ENCODE measurements at regions not wholly inside any gene's neighbourhood (a gene's known extent, or its start where the extent isn't known, plus 50 kb on each side); places are given as distances from the start of the nearest gene placed in this dataset.

GRCh38 chr2:57141269-57141668 is 905.3 kb upstream of the VRK2 start:
- no peak for DNase-seq (ENCODE audit: low read depth)
- TF ChIP-seq CTCF (IDR thresholded peaks at IDR 0.05; ENCODE audit: control insufficient read depth, extremely low read depth, insufficient read depth), result no peak
- H3K4me3 ChIP-seq (ENCODE audit: low read depth, low read length), result no peak overlapping the region

- no peak for TF ChIP-seq CTCF (IDR thresholded peaks at IDR 0.05; ENCODE audit: control insufficient read depth, extremely low read depth, insufficient read depth)
- DNase-seq (ENCODE audit: low read depth), result no peak
Observed at GRCh38 chr2:57146951-57147350, 899.7 kb upstream of the VRK2 start.

GRCh38 chr2:57156231-57156924 is 890.2 kb upstream of the VRK2 start:
- no peak for TF ChIP-seq CTCF (IDR thresholded peaks at IDR 0.05; ENCODE audit: control insufficient read depth, extremely low read depth, insufficient read depth)
- H3K4me3 ChIP-seq (ENCODE audit: low read depth, low read length), result no peak overlapping the region
- no peak for DNase-seq (ENCODE audit: low read depth)

More at GRCh38 chr2:57146951-57147350, 899.7 kb upstream of the VRK2 start:
- H3K4me3 ChIP-seq (ENCODE audit: low read depth, low read length), result no peak overlapping the region

- DNase-seq (ENCODE audit: low read depth), result peak; percentile 32
- no peak for TF ChIP-seq CTCF (IDR thresholded peaks at IDR 0.05; ENCODE audit: control insufficient read depth, extremely low read depth, insufficient read depth)
Observed at GRCh38 chr2:57160976-57161375, 885.6 kb upstream of the VRK2 start.

GRCh38 chr2:57177176-57177575 is 869.4 kb upstream of the VRK2 start:
- DNase-seq (ENCODE audit: low read depth), result no peak
- no peak for TF ChIP-seq CTCF (IDR thresholded peaks at IDR 0.05; ENCODE audit: control insufficient read depth, extremely low read depth, insufficient read depth)
- H3K4me3 ChIP-seq (ENCODE audit: low read depth, low read length), result no peak overlapping the region

More at GRCh38 chr2:57160976-57161375, 885.6 kb upstream of the VRK2 start:
- H3K4me3 ChIP-seq (ENCODE audit: low read depth, low read length), result no peak overlapping the region

GRCh38 chr2:57180042-57180567 is 866.5 kb upstream of the VRK2 start:
- no peak for TF ChIP-seq CTCF (IDR thresholded peaks at IDR 0.05; ENCODE audit: control insufficient read depth, extremely low read depth, insufficient read depth)
- no peak for DNase-seq (ENCODE audit: low read depth)
- H3K4me3 ChIP-seq (ENCODE audit: low read depth, low read length), result no peak overlapping the region

GRCh38 chr2:57180678-57181077 is 865.9 kb upstream of the VRK2 start:
- H3K4me3 ChIP-seq (ENCODE audit: low read depth, low read length), result no peak overlapping the region
- DNase-seq (ENCODE audit: low read depth), result no peak
- TF ChIP-seq CTCF (IDR thresholded peaks at IDR 0.05; ENCODE audit: control insufficient read depth, extremely low read depth, insufficient read depth), result no peak
